ENCODE measurements at regions not wholly inside any gene's neighbourhood (a gene's known extent, or its start where the extent isn't known, plus 50 kb on each side); places are given as distances from the start of the nearest gene placed in this dataset.

DNA sequence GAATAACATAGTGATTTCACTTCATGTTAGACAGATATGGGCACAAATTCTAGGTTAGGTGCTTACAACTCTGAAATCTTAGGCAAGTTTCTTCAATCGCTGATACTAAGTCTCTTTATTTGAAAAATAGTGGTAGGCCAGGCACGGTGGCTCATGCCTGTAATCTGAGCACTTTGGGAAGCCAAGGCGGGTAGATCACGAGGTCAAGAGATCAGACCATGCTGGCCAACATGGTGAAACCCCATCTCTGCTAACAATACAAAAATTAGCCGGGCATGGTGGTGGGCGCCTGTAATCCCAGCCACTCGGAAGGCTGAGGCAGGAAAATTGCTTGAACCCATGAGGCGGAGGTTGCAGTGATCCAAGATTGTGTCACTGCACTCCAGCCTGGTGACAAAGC lies 729.4 kb downstream of the METTL15 start:
- Histone ChIP-seq H4K12ac (ENCODE audit: low read depth, low read length) (no peak overlapping the region), H4K8ac (ENCODE audit: low read depth, low read length) (no peak overlapping the region), H3K23ac (ENCODE audit: low read length) (no peak overlapping the region), H3K4me1 (ENCODE audit: control insufficient read depth in 1 of 2, insufficient read depth in 2 of 2, low read length in 2 of 2) (peaks cover 0 to 2% of the 10 kb centered on the region in 2 experiments), H3K14ac (ENCODE audit: low read length) (no peak overlapping the region), H2AFZ (ENCODE audit: insufficient read depth, low read length, poor library complexity) (no peak overlapping the region), H2AK5ac (ENCODE audit: low read length) (no peak overlapping the region), H3K36me3 (ENCODE audit: control insufficient read depth in 1 of 2, insufficient read depth in 2 of 2, low read length in 2 of 2) (no peaks in the 10 kb centered on the region), H2BK120ac (ENCODE audit: insufficient read depth, low read length, poor library complexity) (no peak overlapping the region), H3K9me3 (ENCODE audit: insufficient read depth, low read depth, low read length) (no peaks in the 10 kb centered on the region), H4K91ac (ENCODE audit: low read depth, low read length) (no peak overlapping the region), H3K4me2 (ENCODE audit: low read length) (no peak overlapping the region), H3K4ac (ENCODE audit: low read depth, low read length) (no peak overlapping the region), H3K79me1 (ENCODE audit: low read length) (no peaks in the 10 kb centered on the region), H3K9ac (ENCODE audit: low read length) (no peak overlapping the region), H2BK12ac (ENCODE audit: low read length) (no peak overlapping the region), H2BK5ac (ENCODE audit: low read depth, low read length, poor library complexity) (no peak overlapping the region), H3K4me3 (ENCODE audit: low read depth, low read length) (no peak overlapping the region), H3K18ac (ENCODE audit: low read length) (no peak overlapping the region), H3K27ac (ENCODE audit: low read depth, low read length) (no peak overlapping the region), H3K27me3 (ENCODE audit: insufficient read depth, low read length) (no peaks in the 10 kb centered on the region), H3K79me2 (ENCODE audit: control insufficient read depth, insufficient read depth, low read length, poor library complexity) (no peaks in the 10 kb centered on the region)
- WGBS (ENCODE audit: extremely low coverage, insufficient coverage, insufficient read length) = no CpG with 5 or more reads among the region's 8 CpGs
- DNase-seq = no peak

DNA sequence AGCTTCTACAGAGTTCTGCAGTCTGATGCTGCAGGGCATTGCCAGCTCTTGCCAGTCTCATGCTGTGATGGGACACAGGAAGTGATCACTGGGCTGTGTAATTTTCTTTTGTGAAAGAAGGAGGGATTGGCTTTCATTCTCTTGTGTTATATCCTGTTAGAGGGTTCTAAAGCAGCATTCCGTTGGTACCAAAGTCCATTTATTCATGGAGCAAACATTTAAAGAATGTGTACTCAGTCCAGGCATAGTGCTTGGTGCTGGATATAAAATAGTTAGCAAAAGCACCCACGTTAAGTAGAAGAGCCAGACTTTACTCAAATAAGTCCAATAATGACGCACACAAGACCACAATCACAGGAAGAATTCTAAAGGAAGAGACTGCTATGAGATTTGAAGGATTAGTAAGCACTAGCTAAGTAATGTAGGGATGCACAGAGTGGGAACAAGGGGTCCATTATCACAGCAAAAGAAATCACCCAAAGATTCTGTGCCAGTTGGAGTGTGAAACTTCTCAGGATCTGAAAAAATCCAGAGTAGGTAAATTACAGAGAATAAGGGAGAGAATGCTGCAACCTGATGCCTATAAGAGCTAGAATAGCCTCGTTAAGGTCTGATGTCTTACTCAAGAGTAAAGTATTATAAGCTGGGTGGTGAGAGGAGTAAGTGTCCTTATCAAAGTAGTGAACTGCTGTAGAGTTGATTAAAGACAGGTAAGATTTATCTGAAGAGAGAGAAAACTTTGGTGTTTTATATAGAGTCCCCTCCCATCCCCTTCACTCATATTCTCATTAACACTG lies 728.3 kb downstream of the METTL15 start:
- H3K27ac ChIP-seq (ENCODE audit: low read depth, low read length) = peak overlapping the region; percentile 26
- no peak overlapping the region for H2AK5ac ChIP-seq (ENCODE audit: low read length)
- H4K12ac ChIP-seq (ENCODE audit: low read depth, low read length) = no peak overlapping the region
- no peaks in the 10 kb centered on the region for H3K79me2 ChIP-seq (ENCODE audit: control insufficient read depth, insufficient read depth, low read length, poor library complexity)
- no peak overlapping the region for H3K23ac ChIP-seq (ENCODE audit: low read length)
- H3K4me2 ChIP-seq (ENCODE audit: low read length) = no peak overlapping the region
- H4K8ac ChIP-seq (ENCODE audit: low read depth, low read length) = no peak overlapping the region
- peaks cover 0 to 2% of the 10 kb centered on the region in 2 experiments for H3K4me1 ChIP-seq (ENCODE audit: control insufficient read depth in 1 of 2, insufficient read depth in 2 of 2, low read length in 2 of 2)
- H3K27me3 ChIP-seq (ENCODE audit: insufficient read depth, low read length) = no peaks in the 10 kb centered on the region
- H2BK5ac ChIP-seq (ENCODE audit: low read depth, low read length, poor library complexity) = no peak overlapping the region
- H3K36me3 ChIP-seq (ENCODE audit: control insufficient read depth in 1 of 2, insufficient read depth in 2 of 2, low read length in 2 of 2) = no peaks in the 10 kb centered on the region
- H4K91ac ChIP-seq (ENCODE audit: low read depth, low read length) = no peak overlapping the region
- no peak overlapping the region for H3K9ac ChIP-seq (ENCODE audit: low read length)
- H2AFZ ChIP-seq (ENCODE audit: insufficient read depth, low read length, poor library complexity) = no peak overlapping the region
- no peaks in the 10 kb centered on the region for H3K9me3 ChIP-seq (ENCODE audit: insufficient read depth, low read depth, low read length)
- H2BK120ac ChIP-seq (ENCODE audit: insufficient read depth, low read length, poor library complexity) = no peak overlapping the region
- DNase-seq = no peak
- H3K14ac ChIP-seq (ENCODE audit: low read length) = no peak overlapping the region
- WGBS (ENCODE audit: extremely low coverage, insufficient coverage, insufficient read length) = no CpG with 5 or more reads among the region's 4 CpGs
- H3K18ac ChIP-seq (ENCODE audit: low read length) = no peak overlapping the region
- no peak overlapping the region for H3K4ac ChIP-seq (ENCODE audit: low read depth, low read length)
- no peak overlapping the region for H2BK12ac ChIP-seq (ENCODE audit: low read length)
- no peaks in the 10 kb centered on the region for H3K79me1 ChIP-seq (ENCODE audit: low read length)
- no peak overlapping the region for H3K4me3 ChIP-seq (ENCODE audit: low read depth, low read length)

GRCh38 chr11:28835790-28836189 lies 727.6 kb downstream of the METTL15 start:
- Histone ChIP-seq H3K14ac (ENCODE audit: low read length) (no peak overlapping the region), H4K91ac (ENCODE audit: low read depth, low read length) (no peak overlapping the region)
- no peak for DNase-seq

GRCh38 chr11:28835317-28835716 lies 727.1 kb downstream of the METTL15 start:
- no peaks in the 10 kb centered on the region for H3K36me3 ChIP-seq (ENCODE audit: control insufficient read depth in 1 of 2, insufficient read depth in 2 of 2, low read length in 2 of 2)
- H3K9me3 ChIP-seq (ENCODE audit: insufficient read depth, low read depth, low read length) = no peaks in the 10 kb centered on the region
- H4K8ac ChIP-seq (ENCODE audit: low read depth, low read length) = no peak overlapping the region
- peaks cover 0 to 2% of the 10 kb centered on the region in 2 experiments for H3K4me1 ChIP-seq (ENCODE audit: control insufficient read depth in 1 of 2, insufficient read depth in 2 of 2, low read length in 2 of 2)
- no peak overlapping the region for H2AFZ ChIP-seq (ENCODE audit: insufficient read depth, low read length, poor library complexity)
- no peak overlapping the region for H4K91ac ChIP-seq (ENCODE audit: low read depth, low read length)
- no peak overlapping the region for H3K9ac ChIP-seq (ENCODE audit: low read length)
- H3K4me3 ChIP-seq (ENCODE audit: low read depth, low read length) = no peak overlapping the region
- H2BK12ac ChIP-seq (ENCODE audit: low read length) = no peak overlapping the region
- H3K27ac ChIP-seq (ENCODE audit: low read depth, low read length) = no peak overlapping the region
- no peak overlapping the region for H3K4ac ChIP-seq (ENCODE audit: low read depth, low read length)
- no peak overlapping the region for H3K4me2 ChIP-seq (ENCODE audit: low read length)
- no peaks in the 10 kb centered on the region for H3K79me2 ChIP-seq (ENCODE audit: control insufficient read depth, insufficient read depth, low read length, poor library complexity)
- H3K14ac ChIP-seq (ENCODE audit: low read length) = no peak overlapping the region
- no peaks in the 10 kb centered on the region for H3K27me3 ChIP-seq (ENCODE audit: insufficient read depth, low read length)
- H2BK120ac ChIP-seq (ENCODE audit: insufficient read depth, low read length, poor library complexity) = no peak overlapping the region
- H2AK5ac ChIP-seq (ENCODE audit: low read length) = no peak overlapping the region
- no peak overlapping the region for H3K18ac ChIP-seq (ENCODE audit: low read length)
- no peak overlapping the region for H2BK5ac ChIP-seq (ENCODE audit: low read depth, low read length, poor library complexity)
- H3K79me1 ChIP-seq (ENCODE audit: low read length) = no peaks in the 10 kb centered on the region
- no peak overlapping the region for H3K23ac ChIP-seq (ENCODE audit: low read length)
- H4K12ac ChIP-seq (ENCODE audit: low read depth, low read length) = no peak overlapping the region
- DNase-seq = no peak

More at GRCh38 chr11:28835790-28836189, 727.6 kb downstream of the METTL15 start:
- no CpG with 5 or more reads among the region's 3 CpGs for WGBS (ENCODE audit: extremely low coverage, insufficient coverage, insufficient read length)
- Histone ChIP-seq H3K27me3 (ENCODE audit: insufficient read depth, low read length) (no peaks in the 10 kb centered on the region), H3K4me2 (ENCODE audit: low read length) (no peak overlapping the region), H3K79me2 (ENCODE audit: control insufficient read depth, insufficient read depth, low read length, poor library complexity) (no peaks in the 10 kb centered on the region), H3K36me3 (ENCODE audit: control insufficient read depth in 1 of 2, insufficient read depth in 2 of 2, low read length in 2 of 2) (no peaks in the 10 kb centered on the region), H3K9ac (ENCODE audit: low read length) (no peak overlapping the region), H3K9me3 (ENCODE audit: insufficient read depth, low read depth, low read length) (no peaks in the 10 kb centered on the region), H4K12ac (ENCODE audit: low read depth, low read length) (no peak overlapping the region), H2BK12ac (ENCODE audit: low read length) (no peak overlapping the region), H2BK5ac (ENCODE audit: low read depth, low read length, poor library complexity) (no peak overlapping the region), H3K4me3 (ENCODE audit: low read depth, low read length) (no peak overlapping the region), H3K79me1 (ENCODE audit: low read length) (no peaks in the 10 kb centered on the region), H3K18ac (ENCODE audit: low read length) (no peak overlapping the region), H3K27ac (ENCODE audit: low read depth, low read length) (no peak overlapping the region), H3K4me1 (ENCODE audit: control insufficient read depth in 1 of 2, insufficient read depth in 2 of 2, low read length in 2 of 2) (peaks cover 0 to 2% of the 10 kb centered on the region in 2 experiments), H2BK120ac (ENCODE audit: insufficient read depth, low read length, poor library complexity) (no peak overlapping the region), H4K8ac (ENCODE audit: low read depth, low read length) (no peak overlapping the region), H3K23ac (ENCODE audit: low read length) (no peak overlapping the region), H2AK5ac (ENCODE audit: low read length) (no peak overlapping the region), H3K4ac (ENCODE audit: low read depth, low read length) (no peak overlapping the region), H2AFZ (ENCODE audit: insufficient read depth, low read length, poor library complexity) (no peak overlapping the region)

All from trophoblast cell (in vitro differentiated cells and primary cell).